T-helper 1 cell (primary cell): ENCODE measurements at regions not wholly inside any gene's neighbourhood (a gene's known extent, or its start where the extent isn't known, plus 50 kb on each side); places are given as distances from the start of the nearest gene placed in this dataset.

Experiments used
- DNase-seq, 5 donors: peaks; one replicate each; pipeline ENCODE4 v3.0.0-alpha.2; 2012 to 2020

- DNase-seq: no peak
These were observed 104.0 kb upstream of the WNT4 start for GRCh38 chr1:22246755-22247480.

DNA sequence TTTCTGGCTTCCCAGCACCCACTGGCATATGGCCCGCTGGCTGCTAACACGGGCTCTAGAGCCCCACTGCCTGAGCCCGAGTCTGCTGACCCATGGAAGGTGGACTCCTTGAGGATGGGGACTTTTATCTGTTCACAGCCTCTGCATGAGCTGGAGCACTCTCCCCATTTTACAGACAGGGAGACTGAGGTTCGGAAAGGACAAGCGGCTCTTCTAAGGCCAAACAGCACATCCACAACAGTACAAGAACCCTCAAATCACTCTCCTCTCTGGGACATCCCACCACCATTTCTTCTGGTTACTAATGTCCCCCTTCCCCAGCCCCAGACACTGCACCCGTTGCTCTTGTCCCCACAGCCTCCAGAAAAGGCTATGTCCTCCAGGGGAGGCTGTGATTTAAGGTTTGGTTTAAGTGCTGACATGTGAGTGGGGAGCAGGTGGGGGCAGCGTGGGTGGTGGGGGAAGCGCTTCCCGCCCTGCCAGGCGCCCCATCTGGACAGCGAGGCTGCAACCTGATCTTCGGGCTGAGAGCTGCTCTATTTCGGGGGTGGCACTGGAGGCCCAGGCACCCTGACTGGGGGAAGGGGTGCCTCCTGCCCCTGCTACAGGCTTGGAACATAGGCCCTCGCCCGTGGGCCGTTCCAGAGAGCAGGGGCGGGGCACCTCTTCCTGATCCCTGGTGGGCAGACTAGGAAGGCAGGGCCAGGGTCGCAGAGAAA lies 104.8 kb upstream of the WNT4 start:
- no peak for DNase-seq

GRCh38 chr1:22248746-22249145 lies 105.8 kb upstream of the WNT4 start:
- DNase-seq: no peak

DNA sequence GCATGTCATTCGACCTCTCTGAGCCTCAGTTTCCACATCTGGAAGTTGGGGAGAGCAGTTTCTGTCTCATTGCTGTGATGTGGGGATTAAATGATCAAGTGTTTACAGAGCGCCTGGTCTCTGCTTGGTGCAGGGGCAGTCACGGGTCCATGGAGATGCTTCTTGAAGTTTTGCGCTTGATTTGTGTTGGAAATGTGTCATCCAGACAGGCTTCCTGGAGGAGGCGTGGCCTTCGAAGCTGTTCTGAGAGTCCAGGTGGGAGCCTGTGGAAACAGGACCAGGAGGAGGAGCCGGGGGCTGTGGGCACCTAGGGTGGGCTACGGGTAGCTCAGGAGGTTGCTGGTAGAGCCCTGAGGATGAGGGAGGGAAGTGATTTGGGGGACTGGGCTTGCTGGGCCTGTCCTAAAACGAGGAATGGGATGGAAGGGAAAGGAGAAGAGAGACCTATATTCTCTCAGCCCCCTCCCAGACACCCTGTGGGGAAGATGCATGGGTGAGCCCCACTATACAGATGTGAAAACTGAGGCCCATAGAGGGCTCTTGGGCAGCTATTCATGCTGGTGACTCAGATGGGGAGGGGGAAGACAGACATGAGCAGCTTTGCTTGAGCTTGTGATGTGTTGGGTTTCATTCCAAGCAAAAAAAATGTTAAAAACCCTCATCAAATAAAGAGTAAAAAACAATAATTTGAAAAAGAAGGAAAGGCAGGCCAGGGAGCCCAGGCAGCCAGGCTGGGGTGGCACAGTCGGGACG lies 107.2 kb upstream of the WNT4 start:
- no peak for DNase-seq

DNA sequence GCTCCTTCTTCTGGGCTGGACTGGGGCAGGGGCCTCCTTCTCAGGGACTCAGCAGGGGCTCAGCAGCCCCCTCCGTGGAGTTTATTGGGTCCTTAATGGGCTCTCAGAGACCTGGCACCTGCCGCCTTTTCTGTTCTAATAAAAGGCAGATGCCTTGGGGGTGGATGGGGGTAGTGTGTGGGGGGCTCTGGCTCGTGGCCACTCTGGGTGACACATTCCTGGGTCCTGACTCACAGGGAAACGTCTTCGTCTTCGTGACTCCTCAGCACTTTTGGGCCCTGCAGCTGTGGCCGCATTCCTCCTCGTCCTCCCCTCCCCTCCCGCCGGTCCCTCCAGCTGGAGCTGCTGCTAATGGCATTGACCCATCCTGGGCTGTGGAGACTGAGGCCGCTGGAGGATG lies 107.8 kb upstream of the WNT4 start:
- DNase-seq: no peak

DNA sequence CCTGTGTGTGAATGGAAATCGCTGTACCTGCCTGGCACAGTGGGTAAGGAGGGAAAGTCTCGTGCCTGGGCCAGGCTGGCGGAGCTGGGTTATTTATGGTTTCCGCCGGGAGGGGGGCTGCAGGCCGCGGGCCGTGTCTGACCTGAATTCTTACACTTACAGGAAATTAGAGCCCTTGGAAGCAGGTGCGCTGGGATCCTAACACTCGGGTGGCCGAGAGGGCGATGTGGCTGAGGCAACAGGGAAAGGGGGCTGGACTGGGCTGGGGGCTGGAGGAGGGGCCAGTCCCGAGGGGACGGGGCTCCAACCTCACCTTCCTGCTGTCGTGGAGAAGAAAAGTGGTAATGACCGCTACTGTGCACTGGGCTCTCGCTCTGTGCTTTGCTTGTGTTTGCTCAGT lies 109.4 kb upstream of the WNT4 start:
- DNase-seq: no peak

GRCh38 chr1:22253012-22253790 lies 110.3 kb upstream of the WNT4 start:
- no peak for DNase-seq

- no peak for DNase-seq
These were observed 111.9 kb upstream of the WNT4 start for GRCh38 chr1:22254756-22255155.

DNA sequence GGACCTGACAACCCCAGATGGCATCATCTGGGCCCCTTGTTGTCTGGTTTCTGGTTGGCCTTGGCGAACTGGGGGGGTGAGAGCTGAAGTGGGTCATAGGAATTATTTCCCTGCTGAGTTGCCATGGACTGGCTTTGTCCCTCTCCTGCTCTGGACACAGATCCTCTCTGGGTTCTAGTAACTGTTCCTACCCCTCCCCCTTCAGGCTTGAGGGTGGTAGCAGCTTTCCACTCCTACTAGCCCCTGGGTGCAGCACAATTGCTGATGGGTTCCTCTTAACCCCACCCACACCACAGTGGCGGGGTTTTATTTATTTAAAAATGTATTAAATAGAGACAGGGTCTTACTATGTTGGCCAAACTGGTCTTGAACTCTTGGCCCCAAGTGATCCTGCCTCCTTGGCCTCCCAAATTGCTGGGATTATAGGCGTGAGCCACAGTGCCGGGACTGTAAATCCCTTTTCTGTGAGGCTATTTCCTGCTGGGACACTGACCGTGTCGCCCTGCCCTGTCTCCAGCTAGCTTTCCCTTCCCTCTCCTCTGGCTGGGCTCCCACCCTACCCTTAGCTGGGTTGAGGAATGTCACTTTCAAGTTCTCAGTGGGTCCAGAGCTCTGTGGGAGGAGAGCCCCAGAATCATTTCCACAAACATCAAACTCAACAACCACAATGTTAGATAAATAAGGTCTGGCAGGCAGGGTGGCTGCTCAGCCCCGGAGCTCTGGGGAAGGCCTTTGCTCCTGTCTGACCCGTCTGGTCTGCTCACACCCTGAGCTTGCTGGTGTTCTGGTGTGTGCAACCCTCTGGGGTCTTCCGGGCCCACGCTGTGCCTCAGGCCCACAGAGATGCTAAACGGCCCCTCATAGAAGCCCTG lies 112.7 kb upstream of the WNT4 start:
- no peak for DNase-seq

DNA sequence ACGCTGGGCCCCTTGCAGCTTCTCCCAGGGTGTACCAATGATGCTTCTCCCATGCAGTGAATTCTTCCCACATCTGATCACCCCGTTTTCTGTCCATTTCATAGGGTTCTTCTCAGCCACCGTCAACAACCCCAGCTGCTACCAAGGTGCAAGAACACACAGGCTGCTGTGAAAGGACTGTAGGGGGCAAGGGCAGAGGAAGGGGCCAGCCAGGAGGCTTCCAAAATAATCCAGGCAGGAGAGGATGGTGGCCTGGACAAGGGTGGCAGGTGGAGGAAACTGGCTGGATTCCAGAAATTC lies 113.3 kb upstream of the WNT4 start:
- no peak for DNase-seq

- DNase-seq: no peak
These were observed 114.7 kb upstream of the WNT4 start for GRCh38 chr1:22257290-22258275.

GRCh38 chr1:22258698-22259097 lies 115.8 kb upstream of the WNT4 start:
- no peak for DNase-seq

- no peak for DNase-seq
These were observed 116.8 kb upstream of the WNT4 start for GRCh38 chr1:22259551-22260282.

DNA sequence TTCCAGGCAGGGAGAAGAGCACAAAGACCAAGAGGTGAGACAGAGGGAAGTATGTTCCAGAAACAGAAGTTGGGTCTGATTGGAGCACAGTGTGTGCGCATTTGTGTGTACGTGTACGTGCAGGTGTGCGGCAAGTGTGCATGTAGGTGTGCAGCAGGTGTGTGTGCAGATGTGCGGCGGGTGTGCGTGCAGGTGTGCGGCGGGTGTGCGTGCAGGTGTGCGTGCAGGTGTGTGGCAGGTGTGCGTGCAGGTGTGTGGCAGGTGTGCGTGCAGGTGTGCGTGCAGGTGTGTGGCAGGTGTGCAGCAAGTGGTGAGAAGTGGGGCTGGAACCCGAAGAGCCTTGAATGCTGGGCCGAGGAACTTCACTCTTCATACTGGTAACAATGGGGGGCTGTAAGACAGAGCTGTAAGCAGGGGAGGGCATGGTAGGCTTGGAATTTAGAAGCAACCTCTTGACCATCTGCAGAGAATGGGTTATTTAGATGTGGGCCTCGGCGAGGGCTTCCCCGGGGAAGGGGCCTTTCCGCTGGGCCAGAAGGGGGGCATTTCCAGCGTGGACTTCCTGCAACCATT lies 118.0 kb upstream of the WNT4 start:
- DNase-seq: no peak

DNA sequence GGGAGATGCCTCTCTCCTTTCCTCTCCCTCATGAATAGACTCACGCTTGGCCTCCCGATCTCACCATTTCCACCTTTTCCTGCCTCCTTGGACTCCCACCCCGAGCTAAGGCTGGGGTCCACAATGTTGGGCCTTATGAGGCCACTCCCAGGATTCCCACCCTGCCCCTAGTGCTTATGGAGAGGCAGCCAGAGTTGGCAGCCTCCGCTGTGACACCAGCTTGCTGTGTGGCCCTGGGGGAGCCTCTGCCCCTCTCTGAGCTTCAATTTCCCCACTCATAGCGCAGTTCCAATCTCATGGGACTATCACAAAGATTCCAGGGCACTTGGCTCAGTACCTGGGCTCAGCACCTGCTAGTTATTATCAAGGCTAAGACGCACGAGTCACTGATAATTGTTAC lies 118.7 kb upstream of the WNT4 start:
- DNase-seq: no peak

- no peak for DNase-seq
These were observed 119.7 kb upstream of the WNT4 start for GRCh38 chr1:22262583-22262982.

GRCh38 chr1:22263359-22263758 lies 120.5 kb upstream of the WNT4 start:
- no peak for DNase-seq

GRCh38 chr1:22264464-22265341 lies 121.8 kb upstream of the WNT4 start:
- DNase-seq: no peak

DNA sequence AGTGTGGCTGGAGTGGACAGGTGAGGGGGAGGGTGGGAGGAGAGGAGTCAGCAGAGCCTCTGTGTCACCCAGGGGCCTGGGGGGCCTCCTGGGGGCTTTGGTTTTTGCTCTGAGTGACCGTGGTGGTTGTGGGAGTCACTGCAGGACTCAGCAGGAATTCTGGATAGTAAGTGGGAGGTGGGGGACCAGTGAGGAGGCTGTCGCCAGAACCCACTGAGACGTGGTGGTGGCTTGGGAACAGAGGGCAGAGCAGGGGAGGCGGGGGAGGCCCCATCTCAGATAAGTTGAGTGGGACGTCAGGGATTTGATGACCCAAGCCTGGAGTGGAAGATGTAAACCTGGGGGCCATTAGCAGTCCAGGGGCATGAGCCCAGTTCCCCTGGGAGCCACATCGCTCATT lies 123.2 kb upstream of the WNT4 start:
- DNase-seq: no peak
